SK-N-SH treated with all-trans-retinoic acid at 6 μM for 48 hours (cell line): ENCODE measurements at regions not wholly inside any gene's neighbourhood (a gene's known extent, or its start where the extent isn't known, plus 50 kb on each side); places are given as distances from the start of the nearest gene placed in this dataset.

Source experiments
- ATAC-seq: fragments of 200-7000 bp; cut with Tn5 transposase; 3 replicates; pipeline ENCODE4 v1.9.1; 2020; ENCODE audit warnings: mild to moderate bottlenecking, moderate library complexity
- ARNTL ChIP-seq: fragments of 450-650 bp; formaldehyde crosslinking; IDR thresholded peaks from 2 replicates; pipeline ENCODE4 v1.5.0; 2020; ENCODE audit warnings: low read depth, mild to moderate bottlenecking, moderate library complexity, borderline replicate concordance
- BACH2 ChIP-seq: fragments of 250-450 bp; sonication (Bioruptor Pico); IDR thresholded peaks from 2 replicates; pipeline ENCODE4 v1.9.0; 2021; ENCODE audit warnings: mild to moderate bottlenecking, borderline replicate concordance
- ESRRG ChIP-seq: fragments of 250-450 bp; sonication (Bioruptor Pico); IDR thresholded peaks from 2 replicates; pipeline ENCODE4 v1.6.1; 2021; ENCODE audit warnings: mild to moderate bottlenecking
- GLIS3 ChIP-seq: fragments of 250-450 bp; sonication (Bioruptor Pico); IDR thresholded peaks from 2 replicates; pipeline ENCODE4 v1.5.0; 2020; ENCODE audit warnings: mild to moderate bottlenecking, moderate library complexity
- ISL1 ChIP-seq: fragments of 250-450 bp; sonication (Bioruptor Pico); IDR thresholded peaks from 2 replicates; pipeline ENCODE4 v2.1.2; 2022; ENCODE audit warnings: mild to moderate bottlenecking, moderate library complexity
- PPARA ChIP-seq: fragments of 250-450 bp; sonication (Bioruptor Pico); IDR thresholded peaks from 2 replicates; pipeline ENCODE4 v1.5.0; 2020; ENCODE audit warnings: mild to moderate bottlenecking, borderline replicate concordance
- RARB ChIP-seq: fragments of 250-450 bp; sonication (Bioruptor Pico); IDR thresholded peaks from 2 replicates; pipeline ENCODE4 v1.8.0; 2021; ENCODE audit warnings: mild to moderate bottlenecking, moderate library complexity
- SNAI2 ChIP-seq: fragments of 250-450 bp; sonication (Bioruptor Pico); IDR thresholded peaks from 2 replicates; pipeline ENCODE4 v1.5.0; 2020; ENCODE audit warnings: mild to moderate bottlenecking, moderate library complexity
- TCF4 ChIP-seq: fragments of 250-450 bp; sonication (Bioruptor Pico); IDR thresholded peaks from 2 replicates; pipeline ENCODE4 v1.8.0; 2021; ENCODE audit warnings: mild to moderate bottlenecking, moderate library complexity, borderline replicate concordance
- TOX ChIP-seq: fragments of 250-450 bp; sonication (Bioruptor Pico); IDR thresholded peaks from 2 replicates; pipeline ENCODE4 v1.8.0; 2021; ENCODE audit warnings: mild to moderate bottlenecking, moderate library complexity, borderline replicate concordance
- ZC3H10 ChIP-seq: fragments of 250-450 bp; sonication (Bioruptor Pico); IDR thresholded peaks from 2 replicates; pipeline ENCODE4 v1.5.1; 2021; ENCODE audit warnings: mild to moderate bottlenecking, moderate library complexity
- ZFP3 ChIP-seq: fragments of 250-450 bp; sonication (Bioruptor Pico); IDR thresholded peaks from 2 replicates; pipeline ENCODE4 v1.5.0; 2020; ENCODE audit warnings: mild to moderate bottlenecking, moderate library complexity
- ZFP30 ChIP-seq: fragments of 450-650 bp; formaldehyde crosslinking; IDR thresholded peaks from 2 replicates; pipeline ENCODE4 v1.5.0; 2022; ENCODE audit warnings: mild to moderate bottlenecking, moderate library complexity
- ZNF565 ChIP-seq: fragments of 450-650 bp; formaldehyde crosslinking; conservative IDR thresholded peaks from 2 replicates; pipeline ENCODE4 v1.5.0; 2020; ENCODE audit warnings: low read depth, mild to moderate bottlenecking, moderate library complexity
- ZNF70 ChIP-seq: fragments of 450-650 bp; formaldehyde crosslinking; IDR thresholded peaks from 2 replicates; pipeline ENCODE4 v1.5.0; 2020; ENCODE audit warnings: mild to moderate bottlenecking, moderate library complexity
- ZNF8 ChIP-seq: fragments of 450-650 bp; formaldehyde crosslinking; IDR thresholded peaks from 2 replicates; pipeline ENCODE4 v1.5.0; 2020; ENCODE audit warnings: mild to moderate bottlenecking, moderate library complexity
- TF ChIP-seq, protein P1 (sequence below): fragments of 250-450 bp; sonication (Bioruptor Pico); IDR thresholded peaks from 2 replicates; pipeline ENCODE4 v1.5.0; 2020; ENCODE audit warnings: mild to moderate bottlenecking, moderate library complexity
- TF ChIP-seq, protein P2 (sequence below): fragments of 250-450 bp; sonication (Bioruptor Pico); IDR thresholded peaks from 2 replicates; pipeline ENCODE4 v1.5.1; 2020; ENCODE audit warnings: low read depth, mild to moderate bottlenecking, moderate library complexity
- TF ChIP-seq, protein P3 (sequence below): fragments of 250-450 bp; sonication (Bioruptor Pico); IDR thresholded peaks from 2 replicates; pipeline ENCODE4 v1.5.1; 2021; ENCODE audit warnings: mild to moderate bottlenecking, moderate library complexity
- TF ChIP-seq, protein P4 (sequence below): fragments of 250-450 bp; sonication (Bioruptor Pico); IDR thresholded peaks from 2 replicates; pipeline ENCODE4 v1.8.0; 2021; ENCODE audit warnings: low read depth, mild to moderate bottlenecking, moderate library complexity, borderline replicate concordance

DNA sequence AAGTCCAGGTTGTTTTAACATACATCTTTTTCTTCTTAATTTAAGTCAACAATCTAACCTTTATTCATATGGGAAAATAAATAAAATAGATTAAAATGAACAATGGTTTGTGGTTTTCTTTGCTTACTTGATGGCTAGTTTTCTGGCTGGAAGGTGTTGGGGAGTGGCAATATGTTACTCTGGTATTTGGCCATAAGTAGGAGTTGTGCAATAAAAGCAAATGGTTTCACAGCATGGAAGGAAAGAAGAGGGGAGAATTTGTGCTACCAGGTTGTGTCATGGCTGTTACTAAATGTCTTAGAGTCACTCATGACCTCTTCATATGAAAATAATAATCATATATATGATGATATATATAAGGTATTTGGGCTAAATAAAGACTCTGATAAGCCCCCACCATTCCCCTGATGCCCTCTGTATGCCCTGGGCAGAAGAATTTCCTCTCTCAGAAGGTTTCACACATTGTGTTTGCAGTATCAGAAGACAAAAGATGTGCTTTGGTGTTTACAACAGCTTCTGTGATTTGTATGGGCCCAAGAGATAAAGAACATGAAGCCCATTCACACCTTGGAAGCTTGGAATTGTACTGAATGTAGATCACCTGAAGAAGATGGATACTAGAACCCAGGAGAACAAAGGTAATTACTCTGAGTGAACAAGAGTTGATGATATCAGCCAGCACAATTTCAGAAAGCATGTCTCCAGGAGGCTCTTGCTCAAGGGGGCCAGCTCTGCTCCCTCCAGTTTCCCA is 160.9 kb downstream of the ALG10B start (continued):
- TF ChIP-seq, protein P1, sequence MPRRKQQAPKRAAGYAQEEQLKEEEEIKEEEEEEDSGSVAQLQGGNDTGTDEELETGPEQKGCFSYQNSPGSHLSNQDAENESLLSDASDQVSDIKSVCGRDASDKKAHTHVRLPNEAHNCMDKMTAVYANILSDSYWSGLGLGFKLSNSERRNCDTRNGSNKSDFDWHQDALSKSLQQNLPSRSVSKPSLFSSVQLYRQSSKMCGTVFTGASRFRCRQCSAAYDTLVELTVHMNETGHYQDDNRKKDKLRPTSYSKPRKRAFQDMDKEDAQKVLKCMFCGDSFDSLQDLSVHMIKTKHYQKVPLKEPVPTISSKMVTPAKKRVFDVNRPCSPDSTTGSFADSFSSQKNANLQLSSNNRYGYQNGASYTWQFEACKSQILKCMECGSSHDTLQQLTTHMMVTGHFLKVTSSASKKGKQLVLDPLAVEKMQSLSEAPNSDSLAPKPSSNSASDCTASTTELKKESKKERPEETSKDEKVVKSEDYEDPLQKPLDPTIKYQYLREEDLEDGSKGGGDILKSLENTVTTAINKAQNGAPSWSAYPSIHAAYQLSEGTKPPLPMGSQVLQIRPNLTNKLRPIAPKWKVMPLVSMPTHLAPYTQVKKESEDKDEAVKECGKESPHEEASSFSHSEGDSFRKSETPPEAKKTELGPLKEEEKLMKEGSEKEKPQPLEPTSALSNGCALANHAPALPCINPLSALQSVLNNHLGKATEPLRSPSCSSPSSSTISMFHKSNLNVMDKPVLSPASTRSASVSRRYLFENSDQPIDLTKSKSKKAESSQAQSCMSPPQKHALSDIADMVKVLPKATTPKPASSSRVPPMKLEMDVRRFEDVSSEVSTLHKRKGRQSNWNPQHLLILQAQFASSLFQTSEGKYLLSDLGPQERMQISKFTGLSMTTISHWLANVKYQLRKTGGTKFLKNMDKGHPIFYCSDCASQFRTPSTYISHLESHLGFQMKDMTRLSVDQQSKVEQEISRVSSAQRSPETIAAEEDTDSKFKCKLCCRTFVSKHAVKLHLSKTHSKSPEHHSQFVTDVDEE (CRISPR knock-in tag): no peak
- TF ChIP-seq ISL1 (CRISPR knock-in tag) (no peak), ZFP3 (CRISPR knock-in tag) (no peak), ESRRG (CRISPR knock-in tag) (no peak), ZNF565 (CRISPR knock-in tag) (no peak), ARNTL (CRISPR knock-in tag) (no peak), ZNF70 (CRISPR knock-in tag) (no peak), GLIS3 (no peak)

DNA sequence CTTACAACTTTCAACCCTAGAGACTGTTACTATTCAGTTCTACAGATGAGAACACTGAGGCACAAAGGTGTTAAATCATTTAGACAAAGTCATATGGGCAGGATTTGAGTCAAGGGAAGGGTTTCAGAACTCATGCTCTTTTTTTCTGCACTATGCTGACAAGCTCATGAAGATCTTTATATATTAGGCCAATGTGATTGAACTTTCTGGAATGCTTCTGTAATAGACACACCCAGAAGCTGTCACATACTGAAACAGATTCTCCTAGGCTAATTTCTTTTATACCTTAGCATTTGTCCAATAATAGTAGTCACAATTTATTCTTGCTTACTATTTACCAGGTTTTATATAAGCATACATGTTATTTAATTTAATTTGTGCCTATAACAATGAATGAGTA is 164.0 kb downstream of the ALG10B start:
- no peak for TF ChIP-seq ZNF70 (CRISPR knock-in tag)
- no peak for TF ChIP-seq ZFP3 (CRISPR knock-in tag)
- no peak for TF ChIP-seq RARB (CRISPR knock-in tag)
- no peak for TF ChIP-seq ISL1 (CRISPR knock-in tag)
- TF ChIP-seq ARNTL (CRISPR knock-in tag): no peak
- no peak for TF ChIP-seq TOX
- TF ChIP-seq, protein P2, sequence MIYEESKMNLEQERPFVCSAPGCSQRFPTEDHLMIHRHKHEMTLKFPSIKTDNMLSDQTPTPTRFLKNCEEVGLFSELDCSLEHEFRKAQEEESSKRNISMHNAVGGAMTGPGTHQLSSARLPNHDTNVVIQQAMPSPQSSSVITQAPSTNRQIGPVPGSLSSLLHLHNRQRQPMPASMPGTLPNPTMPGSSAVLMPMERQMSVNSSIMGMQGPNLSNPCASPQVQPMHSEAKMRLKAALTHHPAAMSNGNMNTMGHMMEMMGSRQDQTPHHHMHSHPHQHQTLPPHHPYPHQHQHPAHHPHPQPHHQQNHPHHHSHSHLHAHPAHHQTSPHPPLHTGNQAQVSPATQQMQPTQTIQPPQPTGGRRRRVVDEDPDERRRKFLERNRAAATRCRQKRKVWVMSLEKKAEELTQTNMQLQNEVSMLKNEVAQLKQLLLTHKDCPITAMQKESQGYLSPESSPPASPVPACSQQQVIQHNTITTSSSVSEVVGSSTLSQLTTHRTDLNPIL (CRISPR knock-in tag): no peak
- TF ChIP-seq ESRRG (CRISPR knock-in tag): no peak
- no peak for TF ChIP-seq TCF4 (CRISPR knock-in tag)
- no peak for ATAC-seq

DNA sequence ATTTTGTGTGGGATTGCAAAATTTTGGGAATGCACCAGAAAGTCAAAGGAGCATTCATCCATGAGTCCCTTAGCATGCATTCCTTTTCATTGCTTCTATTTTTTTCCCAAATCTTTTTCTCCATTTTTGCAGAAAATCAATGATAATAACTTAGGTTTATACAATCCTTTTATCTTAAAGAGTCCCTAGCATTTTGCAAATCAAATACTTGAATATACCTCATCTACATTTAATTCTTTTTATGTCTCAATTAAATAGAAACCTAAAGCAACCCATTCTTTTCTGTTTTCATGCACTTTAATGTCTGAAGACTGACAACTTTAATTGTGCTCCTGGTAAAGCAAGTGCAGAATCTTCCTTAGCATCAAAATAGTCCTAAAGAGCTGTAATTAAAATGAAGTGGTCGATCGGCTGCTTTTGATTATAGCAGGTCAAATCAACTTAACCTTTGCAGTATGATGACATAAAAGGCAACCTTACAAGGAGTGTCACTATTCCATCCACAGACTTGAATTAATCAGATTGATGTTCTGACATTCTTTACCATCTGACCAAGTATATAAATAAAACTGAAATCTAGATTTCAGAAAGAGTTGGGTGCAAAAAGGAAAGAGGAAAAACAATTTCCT is 168.4 kb downstream of the ALG10B start:
- no peak for TF ChIP-seq TCF4 (CRISPR knock-in tag)
- no peak for TF ChIP-seq ZNF70 (CRISPR knock-in tag)
- TF ChIP-seq, protein P1 (CRISPR knock-in tag): no peak
- no peak for TF ChIP-seq ZNF565 (CRISPR knock-in tag)
- TF ChIP-seq ZFP30 (CRISPR knock-in tag): no peak
- no peak for TF ChIP-seq ZNF8
- TF ChIP-seq, protein P3, sequence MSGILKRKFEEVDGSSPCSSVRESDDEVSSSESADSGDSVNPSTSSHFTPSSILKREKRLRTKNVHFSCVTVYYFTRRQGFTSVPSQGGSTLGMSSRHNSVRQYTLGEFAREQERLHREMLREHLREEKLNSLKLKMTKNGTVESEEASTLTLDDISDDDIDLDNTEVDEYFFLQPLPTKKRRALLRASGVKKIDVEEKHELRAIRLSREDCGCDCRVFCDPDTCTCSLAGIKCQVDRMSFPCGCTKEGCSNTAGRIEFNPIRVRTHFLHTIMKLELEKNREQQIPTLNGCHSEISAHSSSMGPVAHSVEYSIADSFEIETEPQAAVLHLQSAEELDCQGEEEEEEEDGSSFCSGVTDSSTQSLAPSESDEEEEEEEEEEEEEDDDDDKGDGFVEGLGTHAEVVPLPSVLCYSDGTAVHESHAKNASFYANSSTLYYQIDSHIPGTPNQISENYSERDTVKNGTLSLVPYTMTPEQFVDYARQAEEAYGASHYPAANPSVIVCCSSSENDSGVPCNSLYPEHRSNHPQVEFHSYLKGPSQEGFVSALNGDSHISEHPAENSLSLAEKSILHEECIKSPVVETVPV: no peak
- no peak for TF ChIP-seq ARNTL (CRISPR knock-in tag)
- no peak for TF ChIP-seq PPARA (CRISPR knock-in tag)
- no peak for TF ChIP-seq BACH2
- TF ChIP-seq TOX: no peak
- no peak for TF ChIP-seq SNAI2 (CRISPR knock-in tag)
- no peak for ATAC-seq

DNA sequence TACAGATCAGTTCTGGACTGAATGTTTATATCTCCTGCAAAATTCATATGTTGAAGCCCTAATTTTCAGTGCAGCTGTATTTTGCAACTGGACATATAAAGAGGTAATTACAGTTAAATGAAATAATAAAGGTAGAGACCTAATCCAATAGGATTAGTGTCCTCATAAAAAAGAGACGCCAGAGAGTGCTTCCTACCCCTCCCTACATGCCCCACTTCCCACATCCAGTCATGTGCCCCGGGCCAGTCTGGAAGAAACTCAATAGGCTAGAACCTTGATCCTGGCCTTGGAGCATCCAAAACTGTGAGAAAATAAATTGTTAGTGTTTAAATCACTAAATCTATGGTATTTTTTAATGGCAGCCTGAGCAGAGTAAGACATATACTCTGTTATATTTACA is 172.3 kb downstream of the ALG10B start:
- TF ChIP-seq GLIS3 (no peak), RARB (CRISPR knock-in tag) (no peak), ZC3H10 (CRISPR knock-in tag) (no peak), ISL1 (CRISPR knock-in tag) (no peak), ARNTL (CRISPR knock-in tag) (no peak), ZFP30 (CRISPR knock-in tag) (no peak)
- TF ChIP-seq, protein P1 (CRISPR knock-in tag): no peak
- TF ChIP-seq, protein P4, sequence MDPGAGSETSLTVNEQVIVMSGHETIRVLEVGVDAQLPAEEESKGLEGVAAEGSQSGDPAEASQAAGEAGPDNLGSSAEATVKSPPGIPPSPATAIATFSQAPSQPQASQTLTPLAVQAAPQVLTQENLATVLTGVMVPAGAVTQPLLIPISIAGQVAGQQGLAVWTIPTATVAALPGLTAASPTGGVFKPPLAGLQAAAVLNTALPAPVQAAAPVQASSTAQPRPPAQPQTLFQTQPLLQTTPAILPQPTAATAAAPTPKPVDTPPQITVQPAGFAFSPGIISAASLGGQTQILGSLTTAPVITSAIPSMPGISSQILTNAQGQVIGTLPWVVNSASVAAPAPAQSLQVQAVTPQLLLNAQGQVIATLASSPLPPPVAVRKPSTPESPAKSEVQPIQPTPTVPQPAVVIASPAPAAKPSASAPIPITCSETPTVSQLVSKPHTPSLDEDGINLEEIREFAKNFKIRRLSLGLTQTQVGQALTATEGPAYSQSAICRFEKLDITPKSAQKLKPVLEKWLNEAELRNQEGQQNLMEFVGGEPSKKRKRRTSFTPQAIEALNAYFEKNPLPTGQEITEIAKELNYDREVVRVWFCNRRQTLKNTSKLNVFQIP (CRISPR knock-in tag): no peak
- no peak for ATAC-seq
